Choroid plexus epithelial cell (primary cell): ENCODE measurements at regions not wholly inside any gene's neighbourhood (a gene's known extent, or its start where the extent isn't known, plus 50 kb on each side); places are given as distances from the start of the nearest gene placed in this dataset.
"Not testable (repeated sequence)": the region's sequence is repeated elsewhere in the genome, so short reads cannot be mapped to it uniquely, and the experiment has no call there.

Experiments used
- DNase-seq: peaks from one replicate; pipeline ENCODE4 v3.0.0-alpha.2; 2010; ENCODE audit warnings: low read depth
- H3K4me3 ChIP-seq: 2 replicates; pipeline ENCODE4 v1.5.1; 2011; ENCODE audit warnings: low read depth, mild to moderate bottlenecking, control low read depth, low read length, moderate library complexity
- TF ChIP-seq, protein P1 (sequence below): conservative IDR thresholded peaks from 2 replicates; pipeline ENCODE4 v1.5.1; 2011; ENCODE audit warnings: low read depth, mild to moderate bottlenecking, control low read depth, inconsistent platforms, low read length, moderate library complexity

DNA sequence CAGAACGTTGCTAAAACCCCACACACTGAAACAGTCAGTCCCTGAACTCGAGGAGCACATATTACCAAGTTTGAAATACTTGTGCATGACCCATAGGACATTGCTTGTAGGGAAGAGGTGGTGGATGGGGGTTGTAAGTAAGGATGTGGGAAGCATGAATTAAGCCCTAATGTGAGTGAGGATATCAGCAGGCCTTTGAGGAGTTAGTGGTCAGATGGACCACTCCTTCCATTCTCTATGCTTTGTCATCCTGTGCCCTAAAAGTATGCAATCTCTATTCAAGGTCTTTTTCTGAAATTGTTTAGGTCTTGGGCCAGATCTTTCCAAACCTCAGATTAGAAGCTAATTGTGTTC, 70.9 kb upstream of the SAMSN1 start:
- H3K4me3 ChIP-seq = no peak overlapping the region
- DNase-seq = no peak
- TF ChIP-seq, protein P1, sequence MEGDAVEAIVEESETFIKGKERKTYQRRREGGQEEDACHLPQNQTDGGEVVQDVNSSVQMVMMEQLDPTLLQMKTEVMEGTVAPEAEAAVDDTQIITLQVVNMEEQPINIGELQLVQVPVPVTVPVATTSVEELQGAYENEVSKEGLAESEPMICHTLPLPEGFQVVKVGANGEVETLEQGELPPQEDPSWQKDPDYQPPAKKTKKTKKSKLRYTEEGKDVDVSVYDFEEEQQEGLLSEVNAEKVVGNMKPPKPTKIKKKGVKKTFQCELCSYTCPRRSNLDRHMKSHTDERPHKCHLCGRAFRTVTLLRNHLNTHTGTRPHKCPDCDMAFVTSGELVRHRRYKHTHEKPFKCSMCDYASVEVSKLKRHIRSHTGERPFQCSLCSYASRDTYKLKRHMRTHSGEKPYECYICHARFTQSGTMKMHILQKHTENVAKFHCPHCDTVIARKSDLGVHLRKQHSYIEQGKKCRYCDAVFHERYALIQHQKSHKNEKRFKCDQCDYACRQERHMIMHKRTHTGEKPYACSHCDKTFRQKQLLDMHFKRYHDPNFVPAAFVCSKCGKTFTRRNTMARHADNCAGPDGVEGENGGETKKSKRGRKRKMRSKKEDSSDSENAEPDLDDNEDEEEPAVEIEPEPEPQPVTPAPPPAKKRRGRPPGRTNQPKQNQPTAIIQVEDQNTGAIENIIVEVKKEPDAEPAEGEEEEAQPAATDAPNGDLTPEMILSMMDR = no peak

DNA sequence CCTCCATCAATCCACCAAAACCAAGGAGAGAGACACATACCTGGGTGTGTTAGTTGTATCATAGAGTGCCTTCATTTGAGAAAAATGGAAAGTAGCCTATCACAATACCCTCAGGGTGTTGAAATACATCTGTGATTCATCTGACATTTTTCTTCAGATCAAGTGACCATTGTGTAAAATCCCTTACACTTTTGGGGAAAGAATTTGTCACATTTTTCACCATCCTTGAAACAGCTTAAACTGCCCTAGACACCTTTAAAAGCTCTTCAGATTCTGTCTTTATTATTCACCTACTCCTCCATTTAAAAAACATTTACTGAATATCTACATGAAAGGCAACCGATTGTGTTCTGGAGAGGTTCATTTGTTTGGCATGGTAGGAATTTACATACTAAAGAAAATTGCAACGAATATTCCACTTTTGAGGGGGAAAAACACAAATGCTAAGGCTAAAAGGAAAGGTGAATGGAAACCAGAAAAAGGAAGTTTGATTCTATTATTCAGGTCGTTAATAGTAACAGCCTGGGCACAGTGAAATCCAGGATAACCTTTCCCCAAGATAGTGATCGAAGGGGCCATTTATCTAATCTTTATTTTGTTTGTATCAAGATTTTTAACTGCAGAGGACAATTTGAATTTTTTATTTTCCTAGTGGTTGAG, 70.4 kb upstream of the SAMSN1 start:
- TF ChIP-seq, protein P1 = no peak
- peak; percentile 43 for DNase-seq
- no peak overlapping the region for H3K4me3 ChIP-seq

DNA sequence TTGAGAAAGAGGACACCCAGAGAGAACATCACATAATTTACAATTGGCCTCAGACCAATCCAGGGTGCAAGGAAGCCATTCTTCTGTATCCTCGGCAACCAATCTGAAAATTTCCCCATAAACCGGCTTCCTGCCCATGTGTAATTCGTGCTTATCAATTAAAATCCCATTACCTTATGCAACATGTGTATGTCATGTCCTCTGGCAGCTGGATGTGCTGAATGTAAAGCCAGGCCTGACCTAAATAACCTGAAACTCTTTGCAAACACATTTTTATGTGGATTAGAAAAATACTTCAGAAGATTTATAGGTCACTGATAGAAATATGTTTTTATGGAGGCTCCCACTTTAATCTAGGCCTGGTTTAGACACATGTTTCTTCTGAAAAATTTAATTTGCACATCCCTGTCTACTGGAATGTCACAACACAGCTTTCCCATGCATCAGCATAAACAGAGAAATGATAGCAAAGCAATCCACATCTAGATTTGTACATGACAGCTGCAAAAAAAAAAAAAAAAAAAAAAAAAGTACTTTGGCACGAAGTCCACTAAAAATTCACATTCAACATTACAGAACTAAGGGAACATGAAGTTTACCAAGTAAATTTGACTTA, 69.4 kb upstream of the SAMSN1 start:
- H3K4me3 ChIP-seq = no peak overlapping the region
- TF ChIP-seq, protein P1 = no peak
- no peak for DNase-seq

DNA sequence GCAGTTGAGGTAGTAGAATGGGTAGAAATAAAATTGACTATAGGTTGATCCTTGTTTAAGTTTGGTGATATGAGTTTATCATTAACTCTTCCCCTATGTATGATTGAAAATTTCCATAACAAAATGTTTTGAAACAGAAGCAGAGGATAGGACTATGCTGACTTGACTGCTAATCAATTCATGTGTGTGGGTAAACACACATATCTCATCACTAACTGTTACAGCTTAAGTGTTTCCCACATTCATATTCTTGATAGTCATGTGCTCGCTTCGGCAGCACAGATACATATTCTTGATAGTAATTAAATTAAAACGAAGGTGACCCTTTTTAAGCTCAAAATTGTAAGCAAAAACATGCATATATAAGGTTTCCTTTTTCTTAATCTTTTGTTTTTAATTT, 68.2 kb upstream of the SAMSN1 start:
- TF ChIP-seq, protein P1 = no peak
- DNase-seq = no peak
- H3K4me3 ChIP-seq = no peak overlapping the region

DNA sequence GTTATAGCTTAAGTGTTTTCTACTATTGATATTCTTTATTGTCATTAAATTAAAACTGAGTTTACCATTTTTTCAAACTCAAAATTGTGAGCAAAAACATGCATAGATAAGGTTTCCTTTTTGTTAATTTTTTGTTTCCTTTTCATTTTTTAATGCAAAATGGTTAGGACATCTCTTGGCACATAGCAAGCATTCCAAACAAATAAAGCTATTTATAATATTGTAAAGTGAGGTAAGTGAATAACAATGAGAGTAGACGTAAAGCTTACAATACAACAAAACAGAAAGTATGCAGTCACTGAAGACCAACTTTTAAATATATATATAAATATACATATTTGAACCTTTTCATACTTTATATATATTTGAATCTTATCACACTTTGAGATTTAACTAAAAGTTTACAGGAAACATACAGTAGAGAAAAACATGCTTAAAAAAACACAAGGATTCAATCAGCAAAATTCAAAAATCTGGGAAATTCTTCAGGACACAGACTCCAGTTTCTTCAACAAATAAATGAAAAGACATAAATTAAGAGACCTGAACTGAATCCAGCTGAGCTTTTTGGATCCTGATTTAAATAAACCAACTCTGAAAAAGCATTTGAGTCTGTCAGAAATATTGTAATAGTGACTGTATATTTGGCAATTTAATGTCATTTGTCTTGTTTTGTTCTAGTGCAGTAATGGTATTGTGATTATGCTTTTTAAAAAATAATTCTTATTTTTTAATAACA, 67.5 kb upstream of the SAMSN1 start:
- H3K4me3 ChIP-seq = no peak overlapping the region
- TF ChIP-seq, protein P1 = no peak
- DNase-seq = peak; percentile 51

DNA sequence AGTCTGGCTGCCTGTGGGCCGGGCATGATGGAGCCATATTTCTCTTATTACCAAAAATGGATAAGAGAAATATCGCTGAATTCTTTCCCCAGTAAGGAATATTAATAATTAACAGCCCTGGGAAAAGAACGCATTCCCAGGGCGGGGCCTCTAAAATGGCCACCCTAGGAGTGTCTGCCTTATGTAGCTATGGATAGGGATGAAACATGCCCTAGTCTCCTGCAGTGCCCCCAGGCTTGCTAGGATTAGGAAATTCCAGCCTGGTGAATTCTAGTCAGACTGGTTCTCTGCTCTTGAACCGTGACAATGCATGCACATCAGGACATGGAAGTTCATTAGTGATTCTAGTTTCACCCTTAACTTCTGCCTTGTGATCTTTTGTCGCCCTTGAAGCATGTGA, 64.0 kb upstream of the SAMSN1 start:
- not testable (repeated sequence) for H3K4me3 ChIP-seq, DNase-seq

DNA sequence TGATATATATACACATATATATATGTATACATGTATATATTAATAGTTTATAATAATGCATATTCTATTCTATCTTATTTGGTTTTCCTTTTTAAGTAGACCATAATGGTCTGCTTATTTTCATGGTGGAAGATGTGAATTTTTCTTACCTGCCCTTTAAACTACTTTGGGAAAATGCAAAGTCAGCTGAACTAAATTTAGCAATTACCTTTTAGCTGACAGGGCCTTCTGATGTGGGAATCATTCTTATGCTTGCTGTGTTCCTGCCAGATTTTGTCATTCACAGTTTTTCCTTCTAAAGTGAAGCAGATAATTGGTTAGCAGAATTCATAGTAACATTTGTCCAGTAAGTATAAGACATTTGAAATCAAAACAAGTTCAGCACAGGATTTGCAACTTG, 63.2 kb upstream of the SAMSN1 start:
- TF ChIP-seq, protein P1 = no peak
- DNase-seq = no peak
- no peak overlapping the region for H3K4me3 ChIP-seq
